ENCODE measurements at regions not wholly inside any gene's neighbourhood (a gene's known extent, or its start where the extent isn't known, plus 50 kb on each side); places are given as distances from the start of the nearest gene placed in this dataset.
A peak's percentile ranks its signal among the peaks of the same experiment; 100 is the strongest.

GRCh38 chr21:31570824-31571566 is 88.5 kb upstream of the SOD1 start:
- Histone ChIP-seq H3K27me3 (ENCODE audit: control insufficient read depth in 1 of 2, insufficient read depth in 2 of 2, low read length in 2 of 2) (no peaks in the 10 kb centered on the region), H3K27ac (ENCODE audit: low read depth, low read length) (no peak overlapping the region), H3K4me1 (ENCODE audit: control insufficient read depth in 1 of 2, insufficient read depth in 2 of 2, low read length in 2 of 2) (no peaks in the 10 kb centered on the region), H3K9me3 (ENCODE audit: control insufficient read depth in 1 of 2, low read length in 2 of 2) (no peaks in the 10 kb centered on the region), H3K4me3 (ENCODE audit: low read depth in 1 of 2, low read length in 2 of 2) (no peak overlapping the region), H3K36me3 (ENCODE audit: control insufficient read depth in 1 of 2, insufficient read depth in 2 of 2, low read length in 2 of 2) (no peaks in the 10 kb centered on the region), H3K9ac (ENCODE audit: low read depth in 1 of 2, low read length in 2 of 2) (no peak overlapping the region)

GRCh38 chr21:31566611-31567010 is 92.9 kb upstream of the SOD1 start:
- no peaks in the 10 kb centered on the region for H3K36me3 ChIP-seq (ENCODE audit: control insufficient read depth in 1 of 2, insufficient read depth in 2 of 2, low read length in 2 of 2)
- no peaks in the 10 kb centered on the region for H3K4me1 ChIP-seq (ENCODE audit: control insufficient read depth in 1 of 2, insufficient read depth in 2 of 2, low read length in 2 of 2)
- no peak overlapping the region for H3K4me3 ChIP-seq (ENCODE audit: low read depth in 1 of 2, low read length in 2 of 2)
- H3K27ac ChIP-seq (ENCODE audit: low read depth, low read length): no peak overlapping the region
- H3K27me3 ChIP-seq (ENCODE audit: control insufficient read depth in 1 of 2, insufficient read depth in 2 of 2, low read length in 2 of 2): no peaks in the 10 kb centered on the region
- H3K9me3 ChIP-seq (ENCODE audit: control insufficient read depth in 1 of 2, low read length in 2 of 2): no peaks in the 10 kb centered on the region
- H3K9ac ChIP-seq (ENCODE audit: low read depth in 1 of 2, low read length in 2 of 2): no peak overlapping the region

- H3K9ac ChIP-seq (ENCODE audit: low read depth in 1 of 2, low read length in 2 of 2): no peak overlapping the region
Observed at GRCh38 chr21:31566064-31566463, 93.4 kb upstream of the SOD1 start.

GRCh38 chr21:31564439-31564838 is 95.1 kb upstream of the SOD1 start:
- Histone ChIP-seq H3K4me1 (ENCODE audit: control insufficient read depth in 1 of 2, insufficient read depth in 2 of 2, low read length in 2 of 2) (peaks cover 4 to 7% of the 10 kb centered on the region in 2 donors), H3K27ac (ENCODE audit: low read depth, low read length) (no peak overlapping the region), H3K9ac (ENCODE audit: low read depth in 1 of 2, low read length in 2 of 2) (no peak overlapping the region), H3K4me3 (ENCODE audit: low read depth in 1 of 2, low read length in 2 of 2) (no peak overlapping the region), H3K27me3 (ENCODE audit: control insufficient read depth in 1 of 2, insufficient read depth in 2 of 2, low read length in 2 of 2) (peaks cover 0 to 11% of the 10 kb centered on the region in 2 donors), H3K9me3 (ENCODE audit: control insufficient read depth in 1 of 2, low read length in 2 of 2) (no peaks in the 10 kb centered on the region), H3K36me3 (ENCODE audit: control insufficient read depth in 1 of 2, insufficient read depth in 2 of 2, low read length in 2 of 2) (no peaks in the 10 kb centered on the region)

More at GRCh38 chr21:31566064-31566463, 93.4 kb upstream of the SOD1 start:
- Histone ChIP-seq H3K9me3 (ENCODE audit: control insufficient read depth in 1 of 2, low read length in 2 of 2) (no peaks in the 10 kb centered on the region), H3K36me3 (ENCODE audit: control insufficient read depth in 1 of 2, insufficient read depth in 2 of 2, low read length in 2 of 2) (no peaks in the 10 kb centered on the region), H3K4me1 (ENCODE audit: control insufficient read depth in 1 of 2, insufficient read depth in 2 of 2, low read length in 2 of 2) (no peaks in the 10 kb centered on the region), H3K4me3 (ENCODE audit: low read depth in 1 of 2, low read length in 2 of 2) (no peak overlapping the region), H3K27me3 (ENCODE audit: control insufficient read depth in 1 of 2, insufficient read depth in 2 of 2, low read length in 2 of 2) (no peaks in the 10 kb centered on the region), H3K27ac (ENCODE audit: low read depth, low read length) (no peak overlapping the region)

GRCh38 chr21:31560479-31560878 is 99.0 kb upstream of the SOD1 start:
- no peaks in the 10 kb centered on the region for H3K9me3 ChIP-seq (ENCODE audit: control insufficient read depth in 1 of 2, low read length in 2 of 2)
- H3K9ac ChIP-seq (ENCODE audit: low read depth in 1 of 2, low read length in 2 of 2): no peak overlapping the region
- H3K27me3 ChIP-seq (ENCODE audit: control insufficient read depth in 1 of 2, insufficient read depth in 2 of 2, low read length in 2 of 2): peaks cover 22 to 33% of the 10 kb centered on the region in 2 donors
- no peak overlapping the region for H3K4me3 ChIP-seq (ENCODE audit: low read depth in 1 of 2, low read length in 2 of 2)
- peaks cover 4 to 18% of the 10 kb centered on the region in 2 donors for H3K4me1 ChIP-seq (ENCODE audit: control insufficient read depth in 1 of 2, insufficient read depth in 2 of 2, low read length in 2 of 2)
- no peak overlapping the region for H3K27ac ChIP-seq (ENCODE audit: low read depth, low read length)
- no peaks in the 10 kb centered on the region for H3K36me3 ChIP-seq (ENCODE audit: control insufficient read depth in 1 of 2, insufficient read depth in 2 of 2, low read length in 2 of 2)

- Histone ChIP-seq H3K9ac (ENCODE audit: low read depth in 1 of 2, low read length in 2 of 2) (no peak overlapping the region), H3K27ac (ENCODE audit: low read depth, low read length) (no peak overlapping the region), H3K36me3 (ENCODE audit: control insufficient read depth in 1 of 2, insufficient read depth in 2 of 2, low read length in 2 of 2) (no peaks in the 10 kb centered on the region), H3K4me1 (ENCODE audit: control insufficient read depth in 1 of 2, insufficient read depth in 2 of 2, low read length in 2 of 2) (peaks cover 4 to 18% of the 10 kb centered on the region in 2 donors), H3K4me3 (ENCODE audit: low read depth in 1 of 2, low read length in 2 of 2) (peak overlapping the region; percentile 66 to 75), H3K9me3 (ENCODE audit: control insufficient read depth in 1 of 2, low read length in 2 of 2) (no peaks in the 10 kb centered on the region), H3K27me3 (ENCODE audit: control insufficient read depth in 1 of 2, insufficient read depth in 2 of 2, low read length in 2 of 2) (peaks cover 27 to 33% of the 10 kb centered on the region in 2 donors)
Observed at GRCh38 chr21:31559368-31560119, 99.9 kb upstream of the SOD1 start.

GRCh38 chr21:31558962-31559367 is 100.5 kb upstream of the SOD1 start:
- H3K9ac ChIP-seq (ENCODE audit: low read depth in 1 of 2, low read length in 2 of 2): no peak overlapping the region
- no peak overlapping the region for H3K27ac ChIP-seq (ENCODE audit: low read depth, low read length)
- H3K27me3 ChIP-seq (ENCODE audit: control insufficient read depth in 1 of 2, insufficient read depth in 2 of 2, low read length in 2 of 2): peaks cover 27 to 33% of the 10 kb centered on the region in 2 donors
- no peaks in the 10 kb centered on the region for H3K9me3 ChIP-seq (ENCODE audit: control insufficient read depth in 1 of 2, low read length in 2 of 2)
- no peaks in the 10 kb centered on the region for H3K36me3 ChIP-seq (ENCODE audit: control insufficient read depth in 1 of 2, insufficient read depth in 2 of 2, low read length in 2 of 2)
- peak overlapping the region; percentile 66 to 75 for H3K4me3 ChIP-seq (ENCODE audit: low read depth in 1 of 2, low read length in 2 of 2)
- H3K4me1 ChIP-seq (ENCODE audit: control insufficient read depth in 1 of 2, insufficient read depth in 2 of 2, low read length in 2 of 2): peaks cover 4 to 18% of the 10 kb centered on the region in 2 donors

GRCh38 chr21:31558189-31558961 is 101.1 kb upstream of the SOD1 start:
- H3K4me3 ChIP-seq (ENCODE audit: low read depth in 1 of 2, low read length in 2 of 2): peak overlapping the region; percentile 66 to 75

GRCh38 chr21:31557421-31558188 is 101.9 kb upstream of the SOD1 start:
- H3K27ac ChIP-seq (ENCODE audit: low read depth, low read length): no peak overlapping the region
- no peak overlapping the region for H3K9ac ChIP-seq (ENCODE audit: low read depth in 1 of 2, low read length in 2 of 2)
- H3K9me3 ChIP-seq (ENCODE audit: control insufficient read depth in 1 of 2, low read length in 2 of 2): no peaks in the 10 kb centered on the region
- H3K4me3 ChIP-seq (ENCODE audit: low read depth in 1 of 2, low read length in 2 of 2): peak overlapping the region; percentile 13 to 75
- peaks cover 27 to 33% of the 10 kb centered on the region in 2 donors for H3K27me3 ChIP-seq (ENCODE audit: control insufficient read depth in 1 of 2, insufficient read depth in 2 of 2, low read length in 2 of 2)
- H3K4me1 ChIP-seq (ENCODE audit: control insufficient read depth in 1 of 2, insufficient read depth in 2 of 2, low read length in 2 of 2): peaks cover 4 to 18% of the 10 kb centered on the region in 2 donors
- no peaks in the 10 kb centered on the region for H3K36me3 ChIP-seq (ENCODE audit: control insufficient read depth in 1 of 2, insufficient read depth in 2 of 2, low read length in 2 of 2)

More at GRCh38 chr21:31558189-31558961, 101.1 kb upstream of the SOD1 start:
- no peaks in the 10 kb centered on the region for H3K9me3 ChIP-seq (ENCODE audit: control insufficient read depth in 1 of 2, low read length in 2 of 2)
- no peak overlapping the region for H3K9ac ChIP-seq (ENCODE audit: low read depth in 1 of 2, low read length in 2 of 2)
- no peak overlapping the region for H3K27ac ChIP-seq (ENCODE audit: low read depth, low read length)
- H3K4me1 ChIP-seq (ENCODE audit: control insufficient read depth in 1 of 2, insufficient read depth in 2 of 2, low read length in 2 of 2): peaks cover 4 to 18% of the 10 kb centered on the region in 2 donors
- no peaks in the 10 kb centered on the region for H3K36me3 ChIP-seq (ENCODE audit: control insufficient read depth in 1 of 2, insufficient read depth in 2 of 2, low read length in 2 of 2)
- H3K27me3 ChIP-seq (ENCODE audit: control insufficient read depth in 1 of 2, insufficient read depth in 2 of 2, low read length in 2 of 2): peaks cover 27 to 33% of the 10 kb centered on the region in 2 donors

All from duodenal mucosa (tissue), 2 donors.